ACC112 (cell line): ENCODE measurements at regions not wholly inside any gene's neighbourhood (a gene's known extent, or its start where the extent isn't known, plus 50 kb on each side); places are given as distances from the start of the nearest gene placed in this dataset.

Experiments used
- H2AFZ ChIP-seq: fragments of 200-600 bp; sonication (generic); one replicate; pipeline ENCODE4 v1.6.0; 2017; ENCODE audit warnings: antibody characterized with exemption, low read length; ENCODE audit not compliant: unreplicated experiment
- H3K27ac ChIP-seq: fragments of 200-600 bp; sonication (generic); 2 replicates; pipeline ENCODE4 v1.5.1; 2014; ENCODE audit warnings: low read depth, mild to moderate bottlenecking, antibody characterized with exemption, low read length, moderate library complexity
- H3K27me3 ChIP-seq: fragments of 200-600 bp; sonication (generic); 2 replicates; pipeline ENCODE4 v1.6.1; 2014; ENCODE audit warnings: mild to moderate bottlenecking, antibody characterized with exemption, low read length, moderate library complexity, mixed read lengths; ENCODE audit not compliant: insufficient read depth
- H3K36me3 ChIP-seq: fragments of 200-600 bp; sonication (generic); 2 replicates; pipeline ENCODE4 v1.6.1; 2016; ENCODE audit warnings: mild to moderate bottlenecking, antibody characterized with exemption, low read length, moderate library complexity, mixed read lengths; ENCODE audit not compliant: insufficient read depth
- H3K4me1 ChIP-seq: fragments of 200-600 bp; sonication (generic); one replicate; pipeline ENCODE4 v1.6.1; 2016; ENCODE audit warnings: low read length, mixed read lengths; ENCODE audit not compliant: insufficient read depth, unreplicated experiment, control insufficient read depth
- H3K4me3 ChIP-seq: fragments of 200-600 bp; sonication (generic); 2 replicates; pipeline ENCODE4 v1.5.1; 2014; ENCODE audit warnings: mild to moderate bottlenecking, low read depth, low read length
- H3K79me2 ChIP-seq: fragments of 200-600 bp; sonication (generic); one replicate; pipeline ENCODE4 v1.6.0; 2016; ENCODE audit warnings: low read length; ENCODE audit not compliant: control insufficient read depth, unreplicated experiment, insufficient read depth

DNA sequence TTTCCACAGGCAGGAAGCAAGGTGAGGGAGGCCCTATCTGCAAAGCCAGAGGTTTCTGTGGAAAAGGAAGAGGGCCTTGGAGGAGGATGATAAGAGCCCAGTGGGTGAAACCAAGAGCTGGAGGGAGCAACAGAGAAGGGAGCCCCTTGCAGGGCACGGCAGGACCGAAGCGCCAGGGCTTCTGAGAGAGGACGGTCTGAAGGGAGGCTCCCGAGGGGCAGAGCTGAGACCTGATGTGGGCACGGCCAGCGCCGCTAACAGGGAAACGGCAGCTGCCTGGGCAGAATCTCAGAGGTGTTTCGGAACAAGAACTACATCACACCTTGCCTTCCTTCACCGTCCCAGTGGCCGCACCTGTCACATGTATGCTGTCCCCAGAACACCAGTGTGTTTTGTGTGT is 144.3 kb upstream of the ADARB2 start:
- H3K79me2 ChIP-seq = no peaks in the 10 kb centered on the region

DNA sequence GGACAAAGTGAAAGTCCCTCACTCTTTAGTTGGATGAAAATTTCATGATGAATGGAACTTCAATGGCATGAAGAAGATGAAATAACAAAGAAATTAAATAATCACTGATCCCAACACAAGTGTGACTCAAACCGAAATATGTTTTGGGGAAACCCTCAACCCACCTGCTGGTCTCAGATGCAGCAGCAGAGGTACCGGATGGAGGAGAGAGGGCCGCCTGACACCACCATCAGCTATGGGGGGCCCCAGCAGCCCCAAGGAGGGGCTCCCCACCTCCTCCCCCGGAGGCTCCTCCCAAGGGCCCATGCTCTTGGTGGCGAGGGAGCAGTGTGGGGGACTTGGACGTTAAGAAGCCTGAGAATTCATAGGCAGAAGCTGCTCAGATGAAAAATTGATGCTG is 137.2 kb upstream of the ADARB2 start:
- Histone ChIP-seq H2AFZ (no peak overlapping the region), H3K4me1 (no peaks in the 10 kb centered on the region), H3K27ac (no peak overlapping the region), H3K4me3 (no peak overlapping the region), H3K27me3 (no peaks in the 10 kb centered on the region), H3K79me2 (no peaks in the 10 kb centered on the region), H3K36me3 (no peaks in the 10 kb centered on the region)

More for the DNA sequence above, 144.3 kb upstream of the ADARB2 start:
- H2AFZ ChIP-seq = no peak overlapping the region
- no peak overlapping the region for H3K4me3 ChIP-seq
- H3K4me1 ChIP-seq = no peaks in the 10 kb centered on the region
- H3K27ac ChIP-seq = no peak overlapping the region
- no peaks in the 10 kb centered on the region for H3K36me3 ChIP-seq
- no peaks in the 10 kb centered on the region for H3K27me3 ChIP-seq

DNA sequence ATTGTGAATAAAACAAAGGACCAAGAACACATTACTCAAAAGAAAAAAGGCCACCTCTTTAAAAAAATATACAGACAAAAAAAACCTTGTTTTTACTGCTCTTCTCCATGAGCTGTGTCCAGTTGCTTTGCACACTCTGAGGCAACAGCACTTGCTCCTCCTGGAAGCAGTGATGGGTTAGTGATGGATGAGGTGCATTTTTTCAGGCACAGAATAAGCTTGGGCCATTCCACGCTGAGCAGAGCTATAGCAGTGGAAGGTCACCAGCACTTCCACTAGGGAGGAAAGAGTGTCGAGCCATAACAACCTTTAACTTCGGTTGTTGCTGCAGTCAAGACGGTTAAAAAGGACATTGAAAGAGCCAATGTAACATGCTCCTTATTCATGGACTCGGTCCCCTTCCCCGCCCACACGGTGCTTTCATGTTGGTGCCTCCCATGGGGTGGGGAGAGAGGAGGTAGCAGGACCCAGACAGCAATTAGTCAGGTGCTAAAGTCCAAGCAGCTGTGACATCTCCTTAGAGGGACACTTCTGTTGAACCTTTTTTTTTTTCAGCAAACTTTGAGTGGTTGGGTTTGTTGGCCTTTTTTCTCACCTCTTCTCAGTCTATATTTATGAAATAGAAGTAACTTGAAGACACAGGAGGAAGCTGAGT is 136.5 kb upstream of the ADARB2 start:
- no peaks in the 10 kb centered on the region for H3K4me1 ChIP-seq
- no peak overlapping the region for H3K27ac ChIP-seq
- H3K4me3 ChIP-seq = no peak overlapping the region
- H3K36me3 ChIP-seq = no peaks in the 10 kb centered on the region
- H3K27me3 ChIP-seq = no peaks in the 10 kb centered on the region
- no peak overlapping the region for H2AFZ ChIP-seq
- H3K79me2 ChIP-seq = no peaks in the 10 kb centered on the region

DNA sequence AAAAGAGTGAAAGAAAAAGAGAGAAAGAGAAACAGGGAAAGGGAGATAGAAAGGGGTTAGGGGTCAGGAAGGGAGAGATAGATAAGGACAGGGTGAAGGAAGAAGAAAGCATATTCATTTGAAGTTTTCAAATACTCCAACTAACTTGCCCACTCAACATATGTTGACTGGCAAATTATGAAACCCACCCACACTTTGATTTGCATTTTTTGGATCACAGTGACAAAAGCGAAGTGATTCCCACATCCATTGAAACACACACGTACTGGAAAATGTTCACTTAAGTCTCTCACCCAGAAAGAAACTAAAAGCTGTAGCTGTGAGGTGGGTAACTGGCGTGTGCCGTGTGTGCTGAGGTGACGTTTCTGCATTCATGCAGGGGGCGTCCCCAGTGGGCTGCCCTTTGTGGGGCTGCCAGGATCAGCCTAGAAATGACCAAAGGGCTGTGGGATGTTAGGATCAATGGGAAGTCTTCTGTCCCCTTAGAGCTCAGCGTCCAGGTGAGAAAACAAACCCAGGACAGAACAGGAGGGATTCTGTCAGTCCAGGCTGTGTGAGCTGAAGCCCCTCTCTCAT is 134.9 kb upstream of the ADARB2 start:
- no peak overlapping the region for H3K4me3 ChIP-seq
- no peak overlapping the region for H3K27ac ChIP-seq
- H3K27me3 ChIP-seq = no peaks in the 10 kb centered on the region
- H3K79me2 ChIP-seq = no peaks in the 10 kb centered on the region
- H3K36me3 ChIP-seq = no peaks in the 10 kb centered on the region
- H2AFZ ChIP-seq = no peak overlapping the region
- no peaks in the 10 kb centered on the region for H3K4me1 ChIP-seq

DNA sequence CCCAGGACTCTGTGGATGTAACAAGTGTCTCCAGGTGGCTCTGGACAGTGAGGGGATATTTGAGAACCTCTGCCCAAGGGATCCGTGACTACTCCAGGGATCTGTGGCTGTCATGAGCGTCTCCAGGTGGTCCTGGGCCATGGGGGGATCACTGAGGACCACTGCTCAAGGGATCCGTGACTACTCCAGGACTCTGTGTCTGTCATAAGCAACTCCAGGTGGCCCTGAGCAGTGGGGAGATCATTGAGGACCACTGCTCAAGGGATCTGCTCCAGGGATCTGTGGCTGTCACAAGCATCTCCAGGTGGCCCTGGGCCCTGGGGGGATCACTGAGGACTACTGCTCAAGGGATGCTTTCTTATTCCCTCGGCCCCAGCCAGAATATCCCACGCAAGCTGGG is 133.2 kb upstream of the ADARB2 start:
- Histone ChIP-seq H3K4me1 (no peaks in the 10 kb centered on the region), H2AFZ (no peak overlapping the region), H3K79me2 (no peaks in the 10 kb centered on the region), H3K4me3 (no peak overlapping the region), H3K27me3 (no peaks in the 10 kb centered on the region), H3K27ac (no peak overlapping the region), H3K36me3 (no peaks in the 10 kb centered on the region)

DNA sequence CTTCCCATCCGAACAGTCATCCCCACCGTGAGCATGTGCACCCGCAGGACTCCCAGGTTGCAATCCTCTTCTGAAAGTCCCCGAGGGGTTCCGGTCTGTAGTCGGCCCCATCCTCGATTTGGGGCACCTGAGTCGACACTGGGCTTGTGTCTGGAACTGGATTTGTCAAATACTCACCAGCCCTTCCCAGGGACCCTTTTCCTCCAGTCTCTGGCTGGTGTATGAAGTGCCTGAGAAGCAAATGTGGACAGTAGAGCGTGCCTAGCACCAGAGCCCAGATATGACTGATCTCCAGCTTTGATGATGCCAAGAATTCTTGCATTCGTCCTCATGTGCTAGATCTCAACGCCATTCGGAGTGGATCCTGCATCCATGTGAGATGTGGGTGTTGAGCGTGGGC is 132.5 kb upstream of the ADARB2 start:
- no peaks in the 10 kb centered on the region for H3K27me3 ChIP-seq
- no peaks in the 10 kb centered on the region for H3K36me3 ChIP-seq
- no peak overlapping the region for H2AFZ ChIP-seq
- H3K4me3 ChIP-seq = no peak overlapping the region
- H3K79me2 ChIP-seq = no peaks in the 10 kb centered on the region
- no peaks in the 10 kb centered on the region for H3K4me1 ChIP-seq
- no peak overlapping the region for H3K27ac ChIP-seq

DNA sequence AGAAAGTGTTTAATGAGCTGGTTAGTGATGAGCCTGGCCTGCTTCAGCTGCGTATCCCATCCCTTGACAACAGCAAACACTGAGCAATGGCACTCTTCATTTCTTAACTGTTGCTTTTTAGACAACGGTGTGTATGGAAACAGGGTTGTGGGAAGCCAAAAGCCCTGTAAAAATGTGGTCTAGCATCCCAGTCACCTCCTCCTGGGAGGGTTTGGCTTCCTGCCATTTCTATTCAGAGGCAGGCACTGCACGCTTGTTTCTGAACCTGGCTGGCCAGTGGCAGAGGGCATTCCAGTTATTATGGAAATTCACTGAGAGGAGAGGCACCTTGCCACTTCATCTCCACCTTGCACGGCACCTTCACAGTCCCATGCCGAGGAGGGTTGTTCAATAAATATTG is 123.0 kb upstream of the ADARB2 start:
- no peak overlapping the region for H3K27ac ChIP-seq
- no peaks in the 10 kb centered on the region for H3K36me3 ChIP-seq
- H3K4me3 ChIP-seq = no peak overlapping the region
- H2AFZ ChIP-seq = no peak overlapping the region
- H3K4me1 ChIP-seq = no peaks in the 10 kb centered on the region
- no peaks in the 10 kb centered on the region for H3K79me2 ChIP-seq
- H3K27me3 ChIP-seq = no peaks in the 10 kb centered on the region

DNA sequence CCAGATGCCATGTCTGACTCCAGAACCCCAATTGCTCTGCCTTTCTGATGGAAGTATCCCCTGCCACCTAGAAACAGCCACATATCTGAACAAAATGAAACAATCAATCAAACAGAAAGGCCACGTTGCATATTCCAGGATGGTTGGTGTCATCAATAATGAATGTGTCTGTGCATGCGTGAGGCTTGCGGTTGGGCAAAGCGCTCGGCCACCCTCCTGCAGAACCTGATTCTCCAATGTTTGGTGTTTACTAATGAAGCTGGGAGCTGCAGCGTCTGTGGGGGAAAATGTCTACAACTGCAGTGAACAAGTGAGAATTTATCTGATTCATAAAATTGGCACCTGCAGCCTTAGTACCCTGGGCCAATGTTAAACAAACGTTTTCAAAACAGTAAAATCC is 121.2 kb upstream of the ADARB2 start:
- H3K4me1 ChIP-seq = no peaks in the 10 kb centered on the region
- H3K36me3 ChIP-seq = no peaks in the 10 kb centered on the region
- no peak overlapping the region for H2AFZ ChIP-seq
- no peaks in the 10 kb centered on the region for H3K27me3 ChIP-seq
- H3K27ac ChIP-seq = no peak overlapping the region
- no peaks in the 10 kb centered on the region for H3K79me2 ChIP-seq
- H3K4me3 ChIP-seq = no peak overlapping the region

DNA sequence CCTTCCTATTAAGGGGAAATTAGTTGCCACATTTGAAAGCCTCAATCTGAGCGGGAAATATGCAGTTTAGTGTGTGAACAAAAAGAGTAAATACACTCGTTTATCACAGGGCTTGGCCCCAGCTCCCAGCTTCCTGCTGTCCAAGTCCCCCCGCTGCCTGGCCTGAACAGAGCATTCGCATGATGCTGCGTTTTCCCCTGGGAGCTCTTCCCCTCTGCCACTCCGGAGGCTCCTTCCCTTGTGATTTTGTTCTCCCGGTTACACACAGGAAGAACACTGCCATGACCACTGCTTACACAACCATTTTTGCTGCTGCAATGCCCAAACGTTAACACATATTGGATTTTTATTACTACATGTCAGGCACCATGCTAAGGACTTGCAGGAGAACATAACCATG is 120.7 kb upstream of the ADARB2 start:
- Histone ChIP-seq H3K4me1 (no peaks in the 10 kb centered on the region), H2AFZ (no peak overlapping the region), H3K4me3 (no peak overlapping the region), H3K79me2 (no peaks in the 10 kb centered on the region), H3K27me3 (no peaks in the 10 kb centered on the region), H3K36me3 (no peaks in the 10 kb centered on the region), H3K27ac (no peak overlapping the region)

DNA sequence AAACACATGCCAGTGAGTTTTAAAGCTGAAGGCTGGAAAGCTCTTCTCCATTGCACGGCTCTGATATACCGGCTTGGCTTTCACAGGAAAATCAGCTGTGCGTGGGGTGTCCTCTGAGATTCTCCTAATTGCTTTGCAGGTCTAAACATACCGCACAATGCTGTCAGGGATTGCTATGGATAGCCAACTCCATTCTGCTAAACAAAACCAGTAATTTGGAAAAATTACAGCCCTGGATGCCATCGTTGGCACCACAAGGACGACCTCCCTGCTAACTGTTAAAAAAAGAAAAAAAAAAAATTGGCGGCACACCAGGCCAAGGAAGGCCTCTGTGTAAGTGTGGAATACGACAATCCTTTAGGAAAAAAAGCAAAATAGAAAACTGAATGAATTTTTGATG is 118.6 kb upstream of the ADARB2 start:
- Histone ChIP-seq H2AFZ (no peak overlapping the region), H3K27ac (no peak overlapping the region), H3K4me1 (no peaks in the 10 kb centered on the region), H3K79me2 (no peaks in the 10 kb centered on the region), H3K4me3 (no peak overlapping the region), H3K36me3 (no peaks in the 10 kb centered on the region), H3K27me3 (no peaks in the 10 kb centered on the region)

DNA sequence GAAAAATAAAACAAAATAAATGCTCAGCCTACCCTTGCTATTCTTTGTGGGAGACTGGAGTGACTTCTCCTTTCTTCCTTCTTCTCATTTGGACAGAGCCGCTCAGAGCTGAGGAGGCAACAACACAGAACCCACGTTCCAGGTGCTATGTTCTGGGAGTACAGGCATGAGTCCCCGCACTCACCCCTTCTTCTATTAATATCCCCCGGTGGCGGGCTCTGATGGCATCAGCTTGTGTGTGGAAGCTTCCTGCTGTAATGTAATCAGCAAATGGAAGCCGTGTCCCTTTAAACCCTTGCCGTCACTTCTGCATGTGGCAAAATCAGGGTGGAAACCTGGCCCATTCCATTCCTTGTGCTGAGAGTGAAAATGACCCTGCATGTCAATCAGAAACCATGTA is 116.9 kb upstream of the ADARB2 start:
- H3K79me2 ChIP-seq = no peaks in the 10 kb centered on the region
- no peak overlapping the region for H3K27ac ChIP-seq
- no peak overlapping the region for H2AFZ ChIP-seq
- no peaks in the 10 kb centered on the region for H3K4me1 ChIP-seq
- no peaks in the 10 kb centered on the region for H3K36me3 ChIP-seq
- H3K4me3 ChIP-seq = no peak overlapping the region
- no peaks in the 10 kb centered on the region for H3K27me3 ChIP-seq
